Stimulated activated CD4-positive, alpha-beta T cell treated with anti-CD3 and anti-CD28 coated beads, Interleukin-4, amount 100 ng/mL, for 24 hours (primary cell): ENCODE measurements at regions not wholly inside any gene's neighbourhood (a gene's known extent, or its start where the extent isn't known, plus 50 kb on each side); places are given as distances from the start of the nearest gene placed in this dataset.
"Not testable (repeated sequence)": the region's sequence is repeated elsewhere in the genome, so short reads cannot be mapped to it uniquely, and the experiment has no call there.

ENCODE experiments used
- DNase-seq: peaks from one replicate; pipeline ENCODE4 v3.0.0-alpha.2; 2020

DNA sequence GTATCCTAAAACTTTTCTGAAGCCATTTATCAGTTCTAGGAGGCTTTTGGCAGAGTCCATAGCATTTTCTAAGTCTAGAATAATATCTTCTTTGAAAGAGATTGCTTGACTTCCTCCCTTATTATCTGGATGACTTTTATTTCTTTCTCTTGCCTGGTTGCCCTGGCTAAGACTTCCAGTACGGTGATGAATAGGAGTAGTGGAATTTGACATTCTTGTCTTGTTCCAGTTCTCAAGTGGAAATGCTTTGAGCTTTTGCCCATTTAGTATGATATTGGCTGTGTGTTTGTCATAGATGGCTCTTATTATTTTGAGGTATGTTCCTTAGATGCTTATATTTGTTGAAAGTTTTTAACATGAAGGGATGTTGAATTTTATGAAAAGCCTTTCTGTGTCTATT lies 1647.9 kb downstream of the PLA2G4A start:
- DNase-seq, result no peak

DNA sequence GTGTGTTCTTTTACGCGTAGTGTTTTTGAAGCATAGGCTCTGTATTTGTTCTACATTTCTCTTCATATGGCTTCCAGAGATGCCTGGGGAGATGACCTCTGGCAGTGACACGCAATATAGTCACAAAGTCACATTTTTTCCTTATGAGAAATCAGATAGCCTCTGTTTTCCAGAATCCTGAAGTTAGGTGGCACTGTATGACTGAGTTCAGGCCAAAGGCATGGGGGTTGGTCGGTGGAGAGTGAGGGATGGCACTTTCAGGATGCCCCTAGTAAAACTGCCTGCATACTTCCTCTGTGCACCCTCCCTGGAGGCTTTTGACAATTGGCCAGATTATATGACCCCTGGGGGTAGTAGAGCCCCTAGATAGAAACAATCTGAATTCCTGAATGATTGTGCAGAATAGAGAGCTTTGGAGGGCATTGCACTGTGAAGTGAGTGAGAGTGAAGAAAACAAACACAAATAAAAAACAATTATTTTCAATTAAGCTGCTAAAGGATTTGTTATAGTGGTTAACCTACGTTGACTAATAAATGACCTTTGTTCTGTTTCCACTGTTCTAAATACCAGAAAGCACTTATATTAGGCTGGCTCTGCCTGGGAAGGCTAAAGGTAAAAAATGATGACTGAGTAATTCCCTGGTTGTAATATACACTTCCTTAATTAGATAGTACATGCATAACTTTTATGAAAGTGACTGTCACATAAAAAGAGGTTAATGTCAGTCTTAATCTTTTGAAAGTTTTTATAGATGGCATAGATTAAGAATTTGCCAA lies 1660.8 kb downstream of the PLA2G4A start:
- DNase-seq, result no peak

DNA sequence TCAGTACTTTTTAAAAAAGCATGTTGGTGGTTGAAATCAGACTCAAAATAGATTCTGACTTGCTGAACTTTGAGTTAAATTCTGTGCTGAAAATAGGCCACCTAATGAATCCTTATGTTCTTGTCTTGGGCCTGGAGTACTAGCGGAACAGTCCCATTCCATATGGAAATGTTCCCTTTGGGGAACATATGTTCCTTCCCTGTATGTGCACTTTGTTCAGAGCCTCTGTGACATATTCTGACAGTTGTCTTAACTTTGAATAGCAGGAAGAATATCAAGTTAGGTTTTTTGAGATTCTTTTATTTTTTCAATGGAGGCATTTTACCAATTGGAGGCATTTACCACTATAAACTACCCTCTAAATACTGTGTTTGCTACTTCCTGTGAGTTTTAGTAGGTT lies 1667.8 kb downstream of the PLA2G4A start:
- no peak for DNase-seq

DNA sequence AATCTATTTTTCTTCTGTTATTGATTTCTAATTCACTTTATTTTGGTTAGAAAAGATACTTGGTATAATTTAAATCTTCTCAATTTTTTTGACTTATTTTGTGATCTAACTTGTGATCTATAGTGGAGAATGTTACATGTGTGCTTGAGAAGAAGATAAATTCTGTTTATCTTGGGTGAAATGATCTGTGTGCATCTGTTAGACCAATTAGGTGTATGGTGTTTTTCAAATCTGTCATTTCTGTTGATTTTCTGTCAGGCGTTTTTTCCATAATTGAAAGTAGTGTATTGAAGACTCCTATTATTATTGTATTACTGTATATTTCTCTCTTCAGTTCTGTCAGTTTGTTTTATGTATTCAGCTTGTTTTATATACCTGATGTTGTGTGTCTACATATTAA lies 1668.3 kb downstream of the PLA2G4A start:
- DNase-seq, result no peak

GRCh38 chr1:188499690-188500089 lies 1670.9 kb downstream of the PLA2G4A start:
- no peak for DNase-seq

DNA sequence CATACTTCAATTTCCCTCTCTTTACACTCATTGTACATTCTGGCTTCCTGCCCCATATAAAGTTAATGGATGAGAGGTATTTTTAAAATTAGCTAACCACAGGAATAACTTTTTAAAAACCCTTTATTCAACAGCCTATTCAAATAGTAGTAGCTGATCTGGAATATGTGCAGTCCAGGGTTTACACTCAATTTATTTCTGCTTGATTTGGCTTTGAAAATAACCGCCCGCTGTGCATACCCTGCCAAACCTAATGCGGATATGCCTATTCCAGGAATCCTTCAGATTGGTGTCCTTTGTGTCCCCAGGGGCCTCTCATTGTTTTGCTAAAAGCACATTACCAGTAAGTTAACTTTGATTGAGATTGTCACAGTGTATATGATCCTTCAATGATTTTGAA lies 1686.2 kb downstream of the PLA2G4A start:
- DNase-seq, result no peak

DNA sequence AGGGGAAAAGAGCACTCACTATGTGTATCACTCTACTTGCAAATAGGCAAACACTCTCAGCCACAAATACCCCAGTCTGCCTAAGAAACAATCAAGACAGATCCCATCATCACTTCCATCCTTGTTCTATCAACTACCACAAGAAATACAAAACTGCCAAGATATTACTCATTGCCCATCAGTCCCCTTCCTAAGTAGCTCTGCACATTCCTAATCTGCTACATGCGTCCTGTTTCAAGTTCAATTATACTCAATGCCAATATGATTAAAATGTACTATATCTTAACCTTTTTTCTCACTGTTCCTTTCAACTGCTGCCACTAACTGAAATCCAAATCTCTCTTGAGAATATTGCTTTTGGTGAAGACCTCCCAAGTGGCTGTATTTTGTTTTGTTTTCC lies 1688.4 kb downstream of the PLA2G4A start:
- no peak for DNase-seq

GRCh38 chr1:188551176-188551575 lies 1722.4 kb downstream of the PLA2G4A start:
- DNase-seq, result no peak

DNA sequence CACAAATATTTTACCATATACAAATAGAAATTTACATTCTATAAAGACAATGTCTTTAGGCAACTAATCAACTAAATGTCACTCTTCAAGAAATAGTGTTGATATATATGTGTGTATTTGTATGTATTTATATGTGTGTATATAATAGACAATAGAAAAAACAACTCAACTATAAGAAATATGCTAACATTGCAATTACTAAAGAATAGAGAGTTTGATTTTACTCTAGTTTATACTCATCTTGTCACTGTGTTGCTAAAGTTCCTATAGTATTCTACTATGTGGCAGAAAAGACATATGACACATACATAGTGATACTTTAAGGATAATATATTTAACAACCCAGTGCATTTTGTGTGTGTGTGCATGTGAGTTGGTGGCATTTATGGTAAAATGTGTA lies 1728.3 kb downstream of the PLA2G4A start:
- no peak for DNase-seq

DNA sequence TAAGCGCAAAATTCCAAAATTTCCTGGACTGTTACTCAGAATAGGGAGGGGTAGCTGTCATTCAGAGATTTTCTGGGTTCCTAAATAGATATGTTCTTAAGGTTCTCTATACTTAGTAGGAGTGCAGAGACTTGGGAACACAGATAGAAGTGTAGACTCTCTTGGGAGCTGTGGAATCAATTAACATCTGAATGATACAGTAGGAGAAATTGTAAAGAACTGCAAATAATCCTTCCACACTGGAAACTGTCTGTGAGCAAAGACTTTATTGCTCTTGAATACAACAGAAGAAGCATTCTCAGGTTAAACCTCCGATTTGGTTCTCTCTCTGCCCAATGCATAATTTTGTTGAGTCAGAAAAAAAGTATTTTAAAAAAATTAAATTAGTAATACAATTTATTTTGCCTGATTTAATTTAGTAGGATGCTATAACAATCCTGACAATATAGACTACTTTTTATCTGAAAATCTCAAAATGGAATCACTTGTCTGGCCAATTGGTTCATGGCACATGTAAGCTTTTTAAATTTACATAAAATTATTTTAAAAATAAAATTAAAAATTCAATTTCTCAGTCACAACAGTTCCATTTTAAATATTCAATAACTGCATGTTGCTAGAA lies 1754.3 kb downstream of the PLA2G4A start:
- no peak for DNase-seq

DNA sequence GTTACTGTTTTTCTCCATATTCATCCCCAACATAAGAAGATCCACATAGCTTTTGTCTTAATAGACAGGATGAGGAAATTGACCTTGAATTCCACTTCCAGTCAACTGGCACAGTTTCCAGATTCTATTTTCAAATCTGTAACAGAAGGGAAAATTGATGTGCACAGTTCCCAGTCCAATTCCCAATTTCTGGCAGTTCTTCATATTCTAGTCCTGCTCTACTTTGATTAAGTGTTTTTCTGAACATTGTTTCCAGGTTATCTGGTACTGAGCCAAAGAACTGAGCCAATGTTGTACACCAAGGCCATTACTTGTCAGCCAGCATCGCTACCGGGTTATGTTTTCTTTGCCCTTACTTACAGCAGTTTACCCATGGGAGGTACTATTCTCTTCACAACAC lies 1755.4 kb downstream of the PLA2G4A start:
- DNase-seq, result no peak

GRCh38 chr1:188590641-188591040 lies 1761.9 kb downstream of the PLA2G4A start:
- DNase-seq, result no peak

- no peak for DNase-seq
Measured at GRCh38 chr1:188594542-188595235, 1765.9 kb downstream of the PLA2G4A start.

DNA sequence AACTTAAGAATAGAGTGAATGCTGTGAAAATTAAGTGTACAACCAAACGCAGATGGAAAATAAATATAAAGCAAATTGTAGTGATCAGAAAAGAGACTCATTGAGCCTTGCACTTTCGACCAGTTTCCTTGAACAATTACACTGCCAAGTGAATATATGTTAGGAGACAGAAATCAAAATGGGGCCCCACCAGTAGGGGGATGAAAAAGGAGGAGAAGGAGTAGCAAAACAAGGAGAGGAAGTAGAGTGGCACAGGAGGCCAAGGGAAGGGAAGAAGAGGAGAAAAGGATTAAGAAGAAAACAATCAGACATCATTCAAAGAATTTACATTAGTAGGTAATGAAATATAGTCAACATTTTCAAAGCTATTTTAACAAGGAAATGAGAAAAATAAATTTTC lies 1770.6 kb downstream of the PLA2G4A start:
- DNase-seq, result no peak

- DNase-seq, result no peak
Measured at GRCh38 chr1:188611432-188611831, 1782.7 kb downstream of the PLA2G4A start.

DNA sequence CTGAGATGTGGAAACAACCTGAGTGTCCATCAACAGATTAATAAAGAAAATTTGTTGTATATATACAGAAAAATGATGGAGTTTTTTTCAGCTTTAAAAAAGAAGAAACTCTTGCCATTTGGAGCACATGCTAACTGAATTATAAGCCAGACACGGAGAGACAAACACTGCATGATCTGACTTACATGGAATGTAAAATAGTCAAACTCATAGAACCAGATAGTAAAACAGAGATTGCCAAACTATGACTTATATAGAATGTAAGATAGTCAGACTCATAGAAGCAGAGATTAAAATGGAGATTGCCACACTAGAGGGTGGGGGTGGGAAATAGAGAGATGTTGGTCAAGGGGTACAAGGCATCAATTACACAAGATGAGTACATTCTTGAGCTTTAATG lies 1786.6 kb downstream of the PLA2G4A start:
- no peak for DNase-seq

DNA sequence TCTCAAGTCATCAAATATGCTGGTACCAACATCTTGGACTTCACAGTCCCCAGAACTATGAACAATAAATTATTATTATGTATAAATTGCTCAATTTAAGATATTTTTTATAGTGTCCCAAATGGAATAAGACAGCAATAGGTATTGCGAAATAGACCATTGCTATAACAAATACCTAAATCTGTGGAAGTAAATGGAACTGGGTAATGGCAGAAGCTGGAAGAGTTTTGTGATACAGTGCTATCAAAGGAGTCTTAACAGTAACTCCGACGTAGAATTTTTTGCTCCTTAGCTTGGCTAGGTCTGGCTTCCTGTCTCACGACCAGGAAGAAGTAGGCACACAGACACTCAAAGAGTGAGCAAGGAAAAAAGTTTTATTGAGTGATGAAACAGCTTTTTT lies 1791.5 kb downstream of the PLA2G4A start:
- DNase-seq, result no peak

- no peak for DNase-seq
Measured at GRCh38 chr1:188641566-188642211, 1812.9 kb downstream of the PLA2G4A start.

DNA sequence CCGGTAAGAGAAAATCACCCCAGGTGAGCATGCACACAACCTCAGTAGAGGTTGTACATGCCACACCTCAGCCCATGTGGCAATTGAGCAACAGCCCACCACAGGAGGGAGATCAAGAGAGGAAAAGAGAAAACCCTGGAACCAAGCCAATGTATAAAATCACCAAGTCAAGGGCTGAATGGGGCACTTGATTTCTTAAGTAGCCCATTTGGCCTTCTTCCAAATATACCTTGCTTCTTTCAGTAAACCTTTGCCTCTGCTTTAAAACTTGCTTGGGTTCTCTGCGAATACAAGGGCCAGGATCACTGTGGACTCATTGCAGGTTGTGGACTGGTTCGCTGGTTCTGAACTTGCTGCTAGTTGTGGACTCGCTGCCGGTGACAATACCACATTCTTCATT lies 1814.0 kb downstream of the PLA2G4A start:
- no peak for DNase-seq

GRCh38 chr1:188652678-188653077 lies 1823.9 kb downstream of the PLA2G4A start:
- no peak for DNase-seq

DNA sequence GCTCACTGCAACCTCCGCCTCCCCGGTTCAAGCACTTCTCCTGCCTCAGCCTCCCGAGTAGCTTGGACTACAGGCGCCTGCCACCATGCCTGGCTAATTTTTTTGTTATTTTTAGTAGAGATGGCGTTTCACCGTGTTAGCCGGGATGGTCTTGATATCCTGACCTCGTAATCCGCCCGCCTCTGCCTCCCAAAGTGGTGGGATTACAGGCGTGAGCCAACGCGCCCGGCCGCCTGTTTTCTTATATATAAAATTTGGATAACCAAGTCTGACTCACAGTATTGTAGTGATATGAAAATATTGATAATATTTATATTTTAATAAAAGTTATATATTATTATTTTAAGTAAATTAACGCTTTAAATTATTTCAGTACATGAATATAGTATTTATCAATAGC lies 1821.7 kb downstream of the BRINP3 start:
- not testable (repeated sequence) for DNase-seq

- no peak for DNase-seq
Measured at GRCh38 chr1:188660572-188660971, 1817.1 kb downstream of the BRINP3 start.

- no peak for DNase-seq
Measured at GRCh38 chr1:188665477-188665876, 1812.2 kb downstream of the BRINP3 start.

DNA sequence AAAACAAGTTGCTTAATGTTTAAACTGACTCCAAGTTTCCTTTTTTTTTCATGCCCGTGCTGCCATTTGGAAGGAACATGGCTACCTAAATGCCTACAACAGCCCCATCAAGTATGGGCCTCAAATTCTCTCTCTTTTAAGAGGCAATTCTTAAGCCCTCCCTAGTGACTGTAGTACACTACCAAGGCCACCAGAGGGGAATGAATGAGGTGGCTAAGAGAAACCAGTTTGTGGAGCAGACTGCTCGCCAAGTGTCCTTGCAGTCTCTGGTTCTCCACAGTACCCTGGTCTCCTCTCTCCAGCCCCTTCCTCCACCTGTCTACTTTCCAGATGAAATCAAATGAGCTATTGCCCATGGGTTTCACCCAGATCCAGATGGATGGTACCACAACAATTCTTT lies 1809.6 kb downstream of the BRINP3 start:
- no peak for DNase-seq
